Loucy (cell line): ENCODE measurements at regions not wholly inside any gene's neighbourhood (a gene's known extent, or its start where the extent isn't known, plus 50 kb on each side); places are given as distances from the start of the nearest gene placed in this dataset.

Experiments
- CTCF ChIP-seq: fragments of 200-600 bp; sonication (generic); conservative IDR thresholded peaks from 2 replicates; pipeline ENCODE4 v1.5.1; 2014; ENCODE audit warnings: mild to moderate bottlenecking, antibody characterized with exemption, low read length
- EZH2phosphoT487 ChIP-seq: fragments of 200-600 bp; IDR thresholded peaks from 2 replicates; pipeline ENCODE4 v1.6.1; 2018; ENCODE audit warnings: antibody characterized with exemption, mild to moderate bottlenecking, moderate library complexity, borderline replicate concordance

- TF ChIP-seq CTCF (no peak), EZH2phosphoT487 (no peak)
Measured at GRCh38 chr6:8739454-8739853, 304.1 kb upstream of the SLC35B3 start.
